PC-9 (cell line): ENCODE measurements at regions not wholly inside any gene's neighbourhood (a gene's known extent, or its start where the extent isn't known, plus 50 kb on each side); places are given as distances from the start of the nearest gene placed in this dataset.

Source experiments
- BruUV-seq: library from RNA; stranded (reverse); fragments of 400-500 nt; replicated peaks from 2 replicates; lab custom pipeline; 2021; lab: Mats Ljungman, UMichigan
- CTCF ChIA-PET: fragments of 300-600 bp; sonication (Branson Sonifier 250); formaldehyde crosslinking; loops from one replicate; lab custom pipeline; 2022; ENCODE audit warnings: antibody characterized with exemption; lab: Charles Lee
- POLR2A ChIA-PET: fragments of 300-600 bp; sonication (Branson Sonifier 250); formaldehyde crosslinking; loops from one replicate; lab custom pipeline; 2022; ENCODE audit warnings: antibody characterized with exemption; ENCODE audit not compliant: unreplicated experiment; lab: Charles Lee
- DNase-seq, 2 experiments: peaks; one replicate each; pipeline versions ENCODE4 v3.0.0 to v3.0.0-alpha.2; 2015 to 2022; ENCODE audit warnings: mixed read lengths in 1 of 2
- H2AFZ ChIP-seq: fragments of 200-600 bp; sonication (generic); 2 replicates; pipeline ENCODE4 v1.8.1; 2017; ENCODE audit warnings: antibody characterized with exemption
- H3F3A ChIP-seq: fragments of 200-600 bp; sonication (generic); 2 replicates; pipeline ENCODE4 v1.8.1; 2017; ENCODE audit warnings: antibody characterized with exemption, mild to moderate bottlenecking, low read depth; ENCODE audit not compliant: insufficient read depth
- H3K27ac ChIP-seq: fragments of 200-600 bp; sonication (generic); 2 replicates; pipeline ENCODE4 v1.6.1; 2016; ENCODE audit warnings: mixed run types
- H3K27me3 ChIP-seq: fragments of 200-600 bp; sonication (generic); 2 replicates; pipeline ENCODE4 v1.6.1; 2016; ENCODE audit warnings: low read depth, mixed run types; ENCODE audit not compliant: insufficient read depth
- H3K36me3 ChIP-seq: fragments of 200-600 bp; sonication (generic); 2 replicates; pipeline ENCODE4 v1.6.1; 2016; ENCODE audit warnings: low read depth, mixed run types
- H3K4me1 ChIP-seq: fragments of 200-600 bp; sonication (generic); replicated peaks from 2 replicates; pipeline ENCODE4 v1.6.1; 2016; ENCODE audit warnings: mixed run types; ENCODE audit not compliant: insufficient read depth
- H3K4me2 ChIP-seq: fragments of 200-600 bp; sonication (generic); 2 replicates; pipeline ENCODE4 v1.6.1; 2017; ENCODE audit warnings: mixed run types
- H3K4me3 ChIP-seq: fragments of 200-600 bp; sonication (generic); 2 replicates; pipeline ENCODE4 v1.6.1; 2016; ENCODE audit warnings: mixed run types
- H3K79me2 ChIP-seq: fragments of 200-600 bp; sonication (generic); 2 replicates; pipeline ENCODE4 v1.6.1; 2017; ENCODE audit warnings: low read depth, mixed run types
- H3K9me2 ChIP-seq: fragments of 200-600 bp; sonication (generic); 2 replicates; pipeline ENCODE4 v1.8.1; 2017; ENCODE audit warnings: mild to moderate bottlenecking; ENCODE audit not compliant: insufficient read depth
- H3K9me3 ChIP-seq: fragments of 200-600 bp; sonication (generic); 2 replicates; pipeline ENCODE4 v1.8.1; 2016; ENCODE audit warnings: low read depth; ENCODE audit not compliant: insufficient read depth
- H4K20me1 ChIP-seq: fragments of 200-600 bp; sonication (generic); 2 replicates; pipeline ENCODE4 v1.8.1; 2017; ENCODE audit not compliant: insufficient read depth
- CTCF ChIP-seq: fragments of 200-600 bp; sonication (generic); conservative IDR thresholded peaks from 2 replicates; pipeline ENCODE4 v1.6.1; 2017; ENCODE audit warnings: mixed run types, antibody characterized with exemption, mild to moderate bottlenecking, moderate library complexity
- EZH2 ChIP-seq: fragments of 200-600 bp; sonication (generic); IDR thresholded peaks from 2 replicates; pipeline ENCODE4 v1.8.0; 2017; ENCODE audit warnings: antibody characterized with exemption, low read depth
- intact Hi-C: fragments of 100-400 bp; cut with micrococcal nuclease; formaldehyde crosslinking; loops from one replicate; pipeline ENCODE4 v1.10.0; 2022; ENCODE audit not compliant: unreplicated experiment

- intact Hi-C loops: no loop called here
- Histone ChIP-seq H3F3A (no peaks in the 10 kb centered on the region), H3K4me3 (no peak overlapping the region), H3K4me2 (no peak overlapping the region), H3K9me3 (no peaks in the 10 kb centered on the region), H3K27ac (no peak overlapping the region), H3K79me2 (no peaks in the 10 kb centered on the region), H3K4me1 (no peaks in the 10 kb centered on the region), H3K27me3 (peaks cover 29% of the 10 kb centered on the region), H2AFZ (no peak overlapping the region), H3K9me2 (no peaks in the 10 kb centered on the region), H4K20me1 (no peaks in the 10 kb centered on the region), H3K36me3 (no peaks in the 10 kb centered on the region)
- ChIA-PET POLR2A (no interaction called here), CTCF (no interaction called here)
- TF ChIP-seq EZH2 (no peak), CTCF (no peak)
- DNase-seq: no peak
- BruUV-seq: no TSS peak
Observed at GRCh38 chr21:41012425-41012824, 155.5 kb upstream of the BACE2 start.

GRCh38 chr21:41016472-41016871, 151.5 kb upstream of the BACE2 start:
- Histone ChIP-seq H4K20me1 (no peaks in the 10 kb centered on the region), H3K4me1 (no peaks in the 10 kb centered on the region), H3F3A (no peaks in the 10 kb centered on the region), H3K27ac (no peak overlapping the region), H3K79me2 (no peaks in the 10 kb centered on the region), H3K4me2 (no peak overlapping the region), H3K4me3 (no peak overlapping the region), H2AFZ (no peak overlapping the region), H3K9me2 (no peaks in the 10 kb centered on the region), H3K9me3 (no peaks in the 10 kb centered on the region), H3K36me3 (no peaks in the 10 kb centered on the region), H3K27me3 (peaks cover 10% of the 10 kb centered on the region)
- intact Hi-C loops: no loop called here
- POLR2A ChIA-PET: no interaction called here
- TF ChIP-seq EZH2 (no peak), CTCF (no peak)
- BruUV-seq: no TSS peak
- no peak for DNase-seq
- CTCF ChIA-PET: no interaction called here

GRCh38 chr21:41018431-41018830, 149.5 kb upstream of the BACE2 start:
- H3K27me3 ChIP-seq: no peaks in the 10 kb centered on the region; the same call in 1 of the 2 replicates
- no peaks in the 10 kb centered on the region for H3K36me3 ChIP-seq
- H3K79me2 ChIP-seq: no peaks in the 10 kb centered on the region
- no peaks in the 10 kb centered on the region for H4K20me1 ChIP-seq
- intact Hi-C loops: no loop called here
- no peak overlapping the region for H3K4me2 ChIP-seq
- H3K27ac ChIP-seq: no peak overlapping the region
- no peak overlapping the region for H2AFZ ChIP-seq
- CTCF ChIA-PET: no interaction called here
- no peaks in the 10 kb centered on the region for H3K9me2 ChIP-seq
- H3K4me1 ChIP-seq: no peaks in the 10 kb centered on the region
- no peaks in the 10 kb centered on the region for H3F3A ChIP-seq
- BruUV-seq: no TSS peak
- H3K4me3 ChIP-seq: no peak overlapping the region
- no peaks in the 10 kb centered on the region for H3K9me3 ChIP-seq
- POLR2A ChIA-PET: no interaction called here
- TF ChIP-seq CTCF (no peak), EZH2 (no peak)
- DNase-seq: no peak
